Naive thymus-derived CD8-positive, alpha-beta T cell (primary cell): ENCODE measurements at regions not wholly inside any gene's neighbourhood (a gene's known extent, or its start where the extent isn't known, plus 50 kb on each side); places are given as distances from the start of the nearest gene placed in this dataset.

Experiments used
- ATAC-seq, 2 donors: fragments of 150-1000 bp; cut with Tn5 transposase in 1 of 2; sonication (Bioruptor Pico), chemical (Tn5 transposase) in 1 of 2; 1 replicate in 1 of 2; 2 replicates in 1 of 2; pipeline ENCODE4 v1.10.0; 2021; ENCODE audit warnings: mild to moderate bottlenecking in 2 of 2, moderate library complexity in 2 of 2
- POLR2A ChIA-PET: fragments of 350-600 bp; sonication (Branson Sonifier 250); formaldehyde crosslinking; loops from one replicate; lab custom pipeline; 2021; ENCODE audit warnings: antibody characterized with exemption; lab: Charles Lee
- DNase-seq, 10 donors: peaks; one replicate each; pipeline versions ENCODE4 v3.0.0 to v3.0.0-alpha.2; 2020 to 2022
- H3K27ac Mint-ChIP-seq, 10 donors: one replicate each; pipeline ENCODE4 v1.8.0; 2020 to 2022; ENCODE audit warnings: mild to moderate bottlenecking in 10 of 10, mixed read lengths in 10 of 10, moderate library complexity in 4 of 10, inconsistent platforms in 1 of 10
- H3K27me3 Mint-ChIP-seq, 5 donors: one replicate each; pipeline ENCODE4 v1.8.0; 2021 to 2022; ENCODE audit warnings: mixed read lengths in 5 of 5
- H3K36me3 Mint-ChIP-seq, 3 donors: one replicate each; pipeline ENCODE4 v1.8.0; 2020 to 2022; ENCODE audit warnings: mixed read lengths in 3 of 3, mild to moderate bottlenecking in 2 of 3, inconsistent platforms in 1 of 3
- H3K4me1 Mint-ChIP-seq, 4 donors: one replicate each; pipeline ENCODE4 v1.8.0; 2021 to 2022; ENCODE audit warnings: mixed read lengths in 4 of 4
- H3K4me3 Mint-ChIP-seq, 10 donors: one replicate each; pipeline ENCODE4 v1.8.0; 2020 to 2022; ENCODE audit warnings: mild to moderate bottlenecking in 10 of 10, mixed read lengths in 10 of 10, moderate library complexity in 6 of 10, inconsistent platforms in 1 of 10
- H3K9me3 Mint-ChIP-seq, 9 donors: one replicate each; pipeline ENCODE4 v1.8.0; 2020 to 2022; ENCODE audit warnings: mixed read lengths in 9 of 9, mild to moderate bottlenecking in 3 of 9, inconsistent platforms in 1 of 9, moderate library complexity in 1 of 9

DNA sequence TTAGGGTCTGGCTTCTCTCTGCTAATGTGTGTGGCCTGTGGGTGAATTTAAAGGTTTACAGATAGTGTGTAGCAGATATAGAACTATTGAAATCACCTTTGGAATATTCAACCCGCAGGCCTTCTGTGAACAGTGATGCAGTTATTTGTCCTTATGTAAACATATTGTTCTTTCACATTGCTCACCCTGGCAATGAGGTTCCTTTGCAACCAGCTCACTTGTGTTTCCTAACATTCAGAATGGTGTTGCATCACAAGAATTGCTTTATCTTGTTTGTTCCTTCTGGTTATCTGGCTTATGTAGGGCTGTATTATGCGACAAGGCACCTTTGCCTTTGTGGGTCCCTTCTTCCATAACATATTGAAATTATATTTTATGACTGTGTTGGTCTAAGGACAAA, 370.3 kb downstream of the NNT start:
- no peak overlapping the region for H3K27ac Mint-ChIP-seq
- H3K4me3 Mint-ChIP-seq: no peak overlapping the region
- peaks cover 0 to 4% (median 0%) of the 10 kb centered on the region in 3 donors for H3K36me3 Mint-ChIP-seq
- H3K4me1 Mint-ChIP-seq: no peaks in the 10 kb centered on the region
- H3K27me3 Mint-ChIP-seq: no peaks in the 10 kb centered on the region
- no peak for ATAC-seq
- no peak for DNase-seq
- POLR2A ChIA-PET: no interaction called here
- peaks cover 0 to 27% (median 4%) of the 10 kb centered on the region in 9 donors for H3K9me3 Mint-ChIP-seq

DNA sequence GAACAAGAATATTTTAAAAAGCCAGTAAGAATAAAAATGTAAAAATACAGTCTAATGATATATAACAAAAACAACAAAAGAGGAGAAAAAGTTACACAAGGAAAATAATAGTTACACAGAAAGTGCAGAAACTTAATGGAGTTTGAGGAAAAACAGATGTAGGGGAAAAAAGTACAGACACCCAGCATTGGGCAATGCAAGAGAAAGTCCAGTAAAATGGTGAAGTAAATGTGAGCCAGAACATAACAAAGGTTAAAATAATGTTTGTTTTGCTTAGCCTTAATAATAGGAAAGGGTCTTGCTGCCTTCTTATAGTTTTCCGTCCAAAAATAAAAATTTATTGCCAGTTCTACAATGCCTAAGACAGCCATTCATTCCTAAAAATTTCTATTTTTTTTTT, 364.2 kb downstream of the NNT start:
- DNase-seq: no peak
- no peaks in the 10 kb centered on the region for H3K4me1 Mint-ChIP-seq
- H3K9me3 Mint-ChIP-seq: peaks cover 0 to 26% (median 8%) of the 10 kb centered on the region in 9 donors
- no peaks in the 10 kb centered on the region for H3K27me3 Mint-ChIP-seq
- POLR2A ChIA-PET: no interaction called here
- ATAC-seq: no peak
- no peak overlapping the region for H3K4me3 Mint-ChIP-seq
- no peak overlapping the region for H3K27ac Mint-ChIP-seq
- no peaks in the 10 kb centered on the region for H3K36me3 Mint-ChIP-seq

DNA sequence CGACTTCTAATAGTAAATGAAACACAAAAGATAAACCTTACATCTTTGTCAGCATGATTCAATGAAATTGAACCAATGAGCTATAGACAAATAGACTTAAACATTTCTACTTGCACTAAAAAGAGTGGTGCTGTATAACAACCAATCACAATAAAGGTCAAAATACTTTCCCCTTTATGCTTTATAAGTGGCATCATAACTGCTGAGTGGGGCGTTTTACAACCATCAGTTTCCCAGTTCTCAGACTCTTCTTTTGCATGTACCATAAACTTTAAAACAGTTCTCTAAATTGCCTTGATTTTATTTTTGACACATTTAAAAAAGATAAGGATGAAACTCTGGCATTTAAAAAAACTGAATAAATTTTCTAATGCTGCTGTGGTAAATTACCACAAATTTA, 356.2 kb downstream of the NNT start:
- ATAC-seq (no peak), DNase-seq (no peak)
- Mint-ChIP-seq H3K27ac (no peak overlapping the region), H3K9me3 (peaks cover 0 to 63% (median 8%) of the 10 kb centered on the region in 9 donors), H3K4me3 (no peak overlapping the region), H3K27me3 (no peaks in the 10 kb centered on the region), H3K36me3 (peaks cover 0 to 5% (median 0%) of the 10 kb centered on the region in 3 donors), H3K4me1 (no peaks in the 10 kb centered on the region)
- POLR2A ChIA-PET: no interaction called here

DNA sequence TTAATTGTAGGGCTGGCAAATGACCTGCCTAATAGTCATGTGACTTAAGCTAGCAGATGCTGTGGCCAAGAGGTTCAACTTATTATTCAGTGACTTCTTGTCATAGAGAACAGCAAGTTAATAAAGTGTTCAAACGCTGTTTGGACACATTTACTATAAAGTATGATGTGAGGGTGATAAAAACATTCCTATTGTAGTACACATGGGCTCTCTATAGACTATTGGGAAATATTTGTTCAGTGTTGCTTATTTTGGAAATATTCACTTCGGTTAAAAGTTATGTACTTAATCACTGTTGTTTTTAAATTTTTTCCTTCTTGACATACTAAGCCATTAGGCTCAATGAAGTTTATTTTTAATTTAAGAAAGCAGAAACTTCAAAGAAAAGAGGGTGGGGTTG, 345.0 kb downstream of the NNT start:
- Mint-ChIP-seq H3K27me3 (peaks cover 0 to 1% (median 0%) of the 10 kb centered on the region in 5 donors), H3K4me1 (no peaks in the 10 kb centered on the region), H3K9me3 (peaks cover 0 to 28% (median 10%) of the 10 kb centered on the region in 9 donors), H3K36me3 (peaks cover 0 to 12% (median 3%) of the 10 kb centered on the region in 3 donors), H3K4me3 (no peak overlapping the region), H3K27ac (no peak overlapping the region)
- no peak for DNase-seq
- POLR2A ChIA-PET: no interaction called here
- ATAC-seq: no peak

DNA sequence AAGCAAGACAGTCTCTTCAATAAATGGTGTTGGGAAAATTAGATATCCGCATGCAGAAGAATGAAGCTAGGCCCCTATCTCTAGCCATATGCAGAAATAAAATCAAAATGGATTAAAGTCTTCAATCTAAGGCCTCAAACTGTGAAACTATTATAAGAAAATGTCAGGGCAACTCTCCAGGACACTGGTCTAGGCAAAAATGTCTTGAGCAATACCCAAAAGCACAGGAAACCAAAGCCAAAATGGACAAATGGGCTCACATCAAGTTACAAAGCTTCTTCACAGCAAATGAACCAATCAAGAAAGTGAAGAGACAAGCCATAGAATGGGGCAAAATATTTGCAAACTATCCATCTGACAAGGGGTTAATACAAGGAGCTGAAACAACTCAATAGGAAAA, 338.8 kb downstream of the NNT start:
- Mint-ChIP-seq H3K36me3 (peaks cover 0 to 17% (median 2%) of the 10 kb centered on the region in 3 donors), H3K9me3 (peaks cover 10 to 54% (median 26%) of the 10 kb centered on the region in 9 donors), H3K27ac (no peak overlapping the region), H3K4me1 (no peaks in the 10 kb centered on the region), H3K4me3 (no peak overlapping the region), H3K27me3 (no peaks in the 10 kb centered on the region)
- DNase-seq (no peak), ATAC-seq (no peak)
- POLR2A ChIA-PET: no interaction called here

DNA sequence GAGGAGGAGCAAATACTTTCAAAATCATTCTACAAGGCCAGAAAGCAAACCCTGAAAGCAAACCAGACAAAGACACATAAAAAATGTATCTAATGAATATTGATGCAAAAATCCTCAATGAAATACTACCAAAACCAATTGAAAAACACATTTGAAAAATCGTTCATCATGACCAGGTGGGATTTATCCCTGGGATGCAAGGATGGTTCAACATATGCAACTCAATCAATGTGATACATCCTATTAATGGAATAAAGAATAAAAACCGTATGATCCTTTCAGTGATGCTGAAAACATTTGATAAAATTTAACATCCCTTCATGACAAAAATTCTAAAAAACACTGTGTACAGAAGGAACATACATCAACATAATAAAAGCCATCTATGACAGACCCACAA, 337.6 kb downstream of the NNT start:
- no peak for DNase-seq
- Mint-ChIP-seq H3K4me1 (no peaks in the 10 kb centered on the region), H3K4me3 (no peak overlapping the region), H3K9me3 (peaks cover 8 to 56% (median 26%) of the 10 kb centered on the region in 9 donors), H3K36me3 (peaks cover 0 to 15% (median 0%) of the 10 kb centered on the region in 3 donors), H3K27me3 (no peaks in the 10 kb centered on the region), H3K27ac (no peak overlapping the region)
- no peak for ATAC-seq
- POLR2A ChIA-PET: no interaction called here

DNA sequence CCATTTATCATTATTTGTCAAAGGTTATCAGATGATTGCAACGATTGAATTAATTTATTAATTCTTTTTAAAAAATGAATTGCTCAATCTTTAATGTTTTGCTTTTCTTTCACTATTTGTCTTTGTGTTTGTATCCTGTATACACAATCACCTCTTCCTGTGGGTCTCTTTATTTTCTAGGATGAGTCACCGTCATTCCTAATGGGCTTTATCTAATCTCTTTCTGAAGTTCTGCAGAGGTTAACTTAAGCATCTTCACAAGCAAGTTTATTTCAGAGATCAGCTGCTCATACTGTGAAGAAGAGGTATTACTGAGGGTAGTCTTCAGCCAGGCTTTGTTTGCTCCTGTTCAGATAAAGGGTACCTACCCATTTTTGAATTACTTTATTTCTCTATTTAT, 323.9 kb downstream of the NNT start:
- Mint-ChIP-seq H3K27ac (no peak overlapping the region), H3K27me3 (no peaks in the 10 kb centered on the region), H3K9me3 (peaks cover 0 to 12% (median 4%) of the 10 kb centered on the region in 9 donors), H3K4me3 (no peak overlapping the region), H3K4me1 (no peaks in the 10 kb centered on the region), H3K36me3 (no peaks in the 10 kb centered on the region)
- DNase-seq (no peak), ATAC-seq (no peak)
- POLR2A ChIA-PET: no interaction called here

DNA sequence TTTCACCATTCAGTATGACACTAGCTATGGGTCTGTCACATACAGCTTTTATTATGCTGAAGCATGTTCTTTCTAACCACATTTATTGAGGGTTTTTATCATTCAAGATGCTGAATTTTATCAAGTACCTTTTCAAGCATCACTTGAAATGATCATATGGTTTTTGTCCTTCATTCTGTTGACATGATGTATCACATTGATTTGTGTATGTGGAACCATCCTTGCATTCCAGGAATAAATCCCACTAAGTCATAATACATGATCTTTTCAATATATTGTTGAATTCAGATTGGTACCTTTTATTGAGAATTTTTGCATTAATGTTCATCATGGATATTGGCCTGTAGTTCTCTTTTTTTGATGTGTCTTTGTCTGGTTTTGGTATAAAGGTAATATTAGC, 317.4 kb downstream of the NNT start:
- DNase-seq (no peak), ATAC-seq (no peak)
- Mint-ChIP-seq H3K9me3 (peaks cover 0 to 19% (median 2%) of the 10 kb centered on the region in 9 donors), H3K36me3 (no peaks in the 10 kb centered on the region), H3K27ac (no peak overlapping the region), H3K4me1 (no peaks in the 10 kb centered on the region), H3K27me3 (no peaks in the 10 kb centered on the region), H3K4me3 (no peak overlapping the region)
- POLR2A ChIA-PET: no interaction called here

DNA sequence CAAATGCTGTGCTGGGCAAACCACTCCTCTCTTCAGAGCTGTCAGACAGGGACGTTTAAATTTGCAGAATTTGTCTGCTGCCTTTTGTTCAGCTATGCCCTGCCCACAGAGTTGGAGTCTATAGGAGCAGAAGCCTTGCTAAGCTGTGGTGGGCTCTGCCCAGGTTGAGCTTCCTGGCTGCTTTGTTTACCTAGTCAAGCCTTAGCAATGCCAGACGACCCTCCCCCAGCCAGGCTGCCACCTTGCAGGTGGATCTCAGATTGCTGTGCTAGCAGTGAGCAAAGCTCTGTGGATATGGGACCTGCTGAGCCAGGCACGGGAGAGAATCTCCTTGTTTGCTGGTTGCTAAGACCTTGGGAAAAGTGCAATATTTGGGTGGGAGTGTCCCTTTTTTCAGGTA, 314.9 kb downstream of the NNT start:
- POLR2A ChIA-PET: no interaction called here
- Mint-ChIP-seq H3K4me3 (no peak overlapping the region), H3K27me3 (no peaks in the 10 kb centered on the region), H3K4me1 (no peaks in the 10 kb centered on the region), H3K9me3 (peaks cover 0 to 12% (median 0%) of the 10 kb centered on the region in 9 donors), H3K36me3 (no peaks in the 10 kb centered on the region), H3K27ac (no peak overlapping the region)
- DNase-seq: no peak
- ATAC-seq: no peak

DNA sequence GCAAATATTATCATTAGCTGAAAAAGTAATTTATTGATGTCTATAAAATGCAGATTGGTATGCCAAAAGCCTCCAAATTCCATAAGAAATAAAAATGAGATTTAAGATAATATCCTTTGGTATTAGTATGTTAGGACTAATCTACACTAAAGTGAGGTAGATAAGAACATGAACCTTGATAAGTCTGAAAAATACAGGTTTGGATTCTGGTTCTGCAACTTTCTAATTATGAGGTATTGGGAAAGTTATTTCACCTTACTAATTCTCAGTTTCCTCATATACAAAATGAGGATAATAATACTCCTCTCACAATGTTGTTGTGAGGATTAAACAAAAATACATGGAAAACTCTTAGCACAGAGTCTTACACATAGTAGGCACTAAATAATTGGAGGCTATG, 300.1 kb downstream of the NNT start:
- H3K9me3 Mint-ChIP-seq: peaks cover 0 to 20% (median 2%) of the 10 kb centered on the region in 9 donors
- no peak overlapping the region for H3K4me3 Mint-ChIP-seq

DNA sequence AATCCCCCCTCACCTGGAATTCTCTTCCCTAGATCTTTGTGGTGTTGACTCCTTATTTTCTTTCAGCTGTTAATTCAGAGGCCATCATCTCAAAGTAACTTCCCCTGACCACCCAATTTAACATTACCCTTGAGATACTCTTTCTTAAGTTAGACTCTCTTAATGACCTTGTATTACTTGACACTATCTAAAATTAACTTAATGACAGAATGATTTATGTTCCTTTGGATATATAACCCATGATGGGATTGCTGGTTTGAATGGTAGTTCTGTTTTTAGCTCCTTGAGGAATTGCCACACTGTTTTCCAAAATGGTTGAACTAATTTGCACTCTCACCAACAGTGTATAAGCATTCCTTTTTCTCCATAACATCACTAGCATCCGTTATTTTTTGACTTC, 298.0 kb downstream of the NNT start:
- POLR2A ChIA-PET: no interaction called here
- Mint-ChIP-seq H3K4me1 (no peaks in the 10 kb centered on the region), H3K27me3 (peaks cover 0 to 3% (median 0%) of the 10 kb centered on the region in 5 donors), H3K9me3 (peaks cover 0 to 20% (median 0%) of the 10 kb centered on the region in 9 donors), H3K4me3 (no peak overlapping the region), H3K27ac (no peak overlapping the region), H3K36me3 (no peaks in the 10 kb centered on the region)
- DNase-seq (no peak), ATAC-seq (no peak)

More for the DNA sequence above, 300.1 kb downstream of the NNT start:
- ATAC-seq: no peak
- POLR2A ChIA-PET: no interaction called here
- Mint-ChIP-seq H3K27me3 (no peaks in the 10 kb centered on the region), H3K27ac (no peak overlapping the region), H3K4me1 (no peaks in the 10 kb centered on the region), H3K36me3 (no peaks in the 10 kb centered on the region)
- no peak for DNase-seq

DNA sequence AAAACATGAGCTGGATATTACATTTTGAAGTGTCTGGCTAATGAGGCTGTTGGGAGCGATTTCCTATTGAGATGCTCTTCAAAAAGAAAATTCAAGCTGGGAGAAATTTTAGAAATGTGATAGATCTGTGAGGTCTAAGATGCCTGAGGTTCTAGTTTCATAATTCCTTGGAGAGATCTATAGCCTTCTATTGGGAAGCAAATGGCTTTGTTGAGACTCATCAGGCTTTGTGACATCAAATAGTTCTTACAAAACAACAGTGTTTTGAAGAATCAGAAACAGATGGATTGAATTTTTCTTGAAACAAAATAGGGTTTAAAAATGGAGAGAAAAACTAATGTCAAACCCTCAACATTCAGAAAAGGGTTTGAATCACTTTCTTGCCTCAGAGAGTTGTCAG, 292.9 kb downstream of the NNT start:
- no peaks in the 10 kb centered on the region for H3K4me1 Mint-ChIP-seq
- H3K27ac Mint-ChIP-seq: no peak overlapping the region
- DNase-seq (no peak), ATAC-seq (no peak)
- no peak overlapping the region for H3K4me3 Mint-ChIP-seq
- peaks cover 0 to 3% (median 0%) of the 10 kb centered on the region in 5 donors for H3K27me3 Mint-ChIP-seq
- H3K9me3 Mint-ChIP-seq: peaks cover 0 to 11% (median 0%) of the 10 kb centered on the region in 9 donors
- POLR2A ChIA-PET: no interaction called here
- H3K36me3 Mint-ChIP-seq: no peaks in the 10 kb centered on the region

DNA sequence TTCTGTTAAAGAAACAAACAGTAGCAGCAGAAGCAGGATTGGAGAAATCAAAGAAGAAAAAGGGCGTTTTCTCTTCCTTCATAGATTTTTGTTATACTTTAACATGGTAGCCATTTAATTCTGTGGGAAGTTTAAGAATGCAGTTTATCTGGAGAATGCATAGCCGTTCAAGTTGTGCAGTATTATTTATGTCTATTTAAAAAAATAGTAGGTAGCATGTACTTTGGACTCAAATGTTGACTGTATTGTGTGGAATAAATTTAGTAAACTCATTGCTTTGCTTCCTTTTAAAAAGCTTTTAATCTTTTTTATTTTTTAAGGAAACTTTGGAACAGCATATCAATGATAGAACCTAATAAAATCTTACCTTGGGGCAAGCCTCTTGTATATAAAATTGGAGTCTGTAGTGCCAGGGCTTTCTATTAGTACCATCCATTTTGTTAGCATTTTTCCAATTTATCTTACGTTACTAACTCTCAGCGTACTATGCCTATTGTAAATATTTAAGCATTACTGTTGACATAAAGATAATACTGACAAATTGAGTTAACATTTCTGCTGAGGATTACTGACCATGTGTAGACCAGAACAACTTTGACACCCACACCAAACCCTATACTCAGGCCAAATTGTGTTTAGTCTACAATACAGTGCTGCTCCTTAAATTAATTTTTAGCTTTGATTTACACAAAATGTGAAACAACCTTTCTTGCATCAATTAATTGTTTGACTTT, 291.1 kb downstream of the NNT start:
- ATAC-seq: no peak
- Mint-ChIP-seq H3K9me3 (peaks cover 0 to 6% (median 0%) of the 10 kb centered on the region in 9 donors), H3K36me3 (no peaks in the 10 kb centered on the region), H3K27ac (no peak overlapping the region), H3K4me1 (no peaks in the 10 kb centered on the region), H3K4me3 (no peak overlapping the region), H3K27me3 (peaks cover 0 to 3% (median 0%) of the 10 kb centered on the region in 5 donors)
- no peak for DNase-seq
- POLR2A ChIA-PET: no interaction called here

DNA sequence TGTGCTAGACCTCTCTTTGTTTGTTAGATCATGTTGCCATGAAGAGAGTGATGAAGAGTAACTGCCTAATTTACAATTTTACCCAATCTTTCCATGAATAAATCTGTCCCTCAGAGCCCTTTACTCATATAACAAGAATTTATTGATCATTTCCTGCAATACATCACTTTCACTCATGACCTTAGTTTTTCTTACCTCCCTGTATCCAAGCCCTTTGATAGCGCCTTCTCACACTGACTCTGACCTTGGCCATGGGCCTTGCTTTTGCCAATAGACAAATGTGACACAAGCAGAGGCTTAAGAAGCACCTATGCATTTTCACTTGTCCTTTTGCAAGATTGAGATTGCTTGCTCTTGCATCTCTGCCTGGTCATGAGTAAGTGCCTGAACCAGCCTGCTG, 288.1 kb downstream of the NNT start:
- POLR2A ChIA-PET: no interaction called here
- Mint-ChIP-seq H3K4me1 (no peaks in the 10 kb centered on the region), H3K27me3 (peaks cover 0 to 2% (median 0%) of the 10 kb centered on the region in 5 donors), H3K9me3 (peaks cover 0 to 17% (median 0%) of the 10 kb centered on the region in 9 donors), H3K36me3 (no peaks in the 10 kb centered on the region), H3K27ac (no peak overlapping the region), H3K4me3 (no peak overlapping the region)
- DNase-seq: no peak
- ATAC-seq: no peak
